Osteoblast (primary cell): ENCODE measurements at regions not wholly inside any gene's neighbourhood (a gene's known extent, or its start where the extent isn't known, plus 50 kb on each side); places are given as distances from the start of the nearest gene placed in this dataset.

Experiments
- DNase-seq: peaks from one replicate; pipeline ENCODE4 v3.0.0; 2011; ENCODE audit warnings: low spot score, mixed read lengths; ENCODE audit not compliant: insufficient read length; ENCODE audit errors: missing footprints
- H2AFZ ChIP-seq: 2 replicates; pipeline ENCODE4 v1.6.0; 2011; ENCODE audit warnings: mild to moderate bottlenecking, low read length
- H3K27ac ChIP-seq: 2 replicates; pipeline ENCODE4 v1.5.1; 2011; ENCODE audit warnings: mild to moderate bottlenecking, low read depth, low read length, moderate library complexity
- H3K27me3 ChIP-seq: 2 replicates; pipeline ENCODE4 v1.6.0; 2012; ENCODE audit warnings: mild to moderate bottlenecking, control low read depth, inconsistent platforms, low read length, moderate library complexity; ENCODE audit not compliant: insufficient read depth
- H3K36me3 ChIP-seq: 2 replicates; pipeline ENCODE4 v1.5.1; 2011; ENCODE audit warnings: mild to moderate bottlenecking, low read length, control low read depth, moderate library complexity; ENCODE audit not compliant: insufficient read depth
- H3K4me1 ChIP-seq: 2 replicates; pipeline ENCODE4 v1.5.1; 2011; ENCODE audit warnings: mild to moderate bottlenecking, low read length, control low read depth, moderate library complexity; ENCODE audit not compliant: insufficient read depth
- H3K4me2 ChIP-seq: 2 replicates; pipeline ENCODE4 v1.6.0; 2011; ENCODE audit warnings: mild to moderate bottlenecking, low read length; ENCODE audit not compliant: insufficient read depth
- H3K4me3 ChIP-seq: fragments of 200-600 bp; sonication (generic); 3 replicates; pipeline ENCODE4 v1.5.1; 2012; ENCODE audit warnings: mild to moderate bottlenecking, low read length, inconsistent platforms; ENCODE audit not compliant: insufficient read depth
- H3K79me2 ChIP-seq: 2 replicates; pipeline ENCODE4 v1.6.0; 2012; ENCODE audit warnings: mild to moderate bottlenecking, low read length, control low read depth, inconsistent platforms; ENCODE audit not compliant: insufficient read depth
- H3K9me3 ChIP-seq: 2 replicates; pipeline ENCODE4 v1.5.1; 2011; ENCODE audit warnings: low read depth, low read length, control low read depth
- H4K20me1 ChIP-seq: 2 replicates; pipeline ENCODE4 v1.6.0; 2012; ENCODE audit warnings: mild to moderate bottlenecking, low read length, control low read depth; ENCODE audit not compliant: insufficient read depth
- CTCF ChIP-seq: IDR thresholded peaks from 2 replicates; pipeline ENCODE4 v1.5.1; 2011; ENCODE audit warnings: mild to moderate bottlenecking, low read depth, low read length, moderate library complexity; ENCODE audit errors: extremely low read depth

DNA sequence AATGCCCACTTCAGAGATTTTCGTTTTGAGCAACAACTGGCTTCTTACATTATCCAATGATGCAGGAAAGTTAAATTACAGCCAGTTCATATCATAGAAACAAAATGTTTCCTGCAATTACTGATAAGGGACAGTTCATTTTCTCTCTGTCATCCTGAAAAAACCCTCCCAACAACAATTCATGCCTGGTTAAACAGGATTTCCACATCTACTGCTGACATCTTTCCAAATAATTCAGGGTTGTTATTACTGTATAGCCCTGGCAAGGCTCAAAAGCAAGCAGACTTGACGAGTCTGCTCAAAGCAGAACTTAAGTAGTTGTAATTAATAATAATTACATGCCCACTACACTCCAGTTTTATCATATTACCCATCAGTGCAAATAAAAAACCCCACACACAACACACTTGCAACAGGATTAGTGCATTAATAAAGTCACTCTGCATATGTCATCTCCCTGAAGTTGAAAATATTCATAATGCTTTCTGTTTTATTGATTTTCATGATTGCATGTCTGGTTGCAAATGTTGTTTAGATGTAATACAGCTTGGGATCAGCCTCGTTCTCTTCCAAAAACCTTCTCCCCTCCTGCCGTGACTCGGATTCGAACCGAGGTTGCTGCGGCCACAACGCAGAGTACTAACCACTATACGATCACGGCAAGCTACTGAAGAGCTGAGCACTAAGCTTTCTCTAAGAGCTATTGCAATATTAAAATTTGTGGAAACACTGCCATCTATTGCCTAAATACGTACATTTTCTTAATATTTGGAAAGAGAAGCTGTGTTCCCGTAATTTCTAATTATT lies 119.6 kb upstream of the NFIB start:
- peak; percentile 39 for TF ChIP-seq CTCF
- H4K20me1 ChIP-seq, result no peaks in the 10 kb centered on the region
- H3K4me3 ChIP-seq, result no peak overlapping the region
- H3K9me3 ChIP-seq, result peaks cover 5% of the 10 kb centered on the region
- peaks cover 56% of the 10 kb centered on the region for H3K27me3 ChIP-seq
- H3K4me2 ChIP-seq, result peak overlapping the region; percentile 65
- no peak overlapping the region for H2AFZ ChIP-seq
- H3K36me3 ChIP-seq, result no peaks in the 10 kb centered on the region
- DNase-seq, result no peak
- H3K4me1 ChIP-seq, result peaks cover 8% of the 10 kb centered on the region
- no peaks in the 10 kb centered on the region for H3K79me2 ChIP-seq
- H3K27ac ChIP-seq, result no peak overlapping the region

DNA sequence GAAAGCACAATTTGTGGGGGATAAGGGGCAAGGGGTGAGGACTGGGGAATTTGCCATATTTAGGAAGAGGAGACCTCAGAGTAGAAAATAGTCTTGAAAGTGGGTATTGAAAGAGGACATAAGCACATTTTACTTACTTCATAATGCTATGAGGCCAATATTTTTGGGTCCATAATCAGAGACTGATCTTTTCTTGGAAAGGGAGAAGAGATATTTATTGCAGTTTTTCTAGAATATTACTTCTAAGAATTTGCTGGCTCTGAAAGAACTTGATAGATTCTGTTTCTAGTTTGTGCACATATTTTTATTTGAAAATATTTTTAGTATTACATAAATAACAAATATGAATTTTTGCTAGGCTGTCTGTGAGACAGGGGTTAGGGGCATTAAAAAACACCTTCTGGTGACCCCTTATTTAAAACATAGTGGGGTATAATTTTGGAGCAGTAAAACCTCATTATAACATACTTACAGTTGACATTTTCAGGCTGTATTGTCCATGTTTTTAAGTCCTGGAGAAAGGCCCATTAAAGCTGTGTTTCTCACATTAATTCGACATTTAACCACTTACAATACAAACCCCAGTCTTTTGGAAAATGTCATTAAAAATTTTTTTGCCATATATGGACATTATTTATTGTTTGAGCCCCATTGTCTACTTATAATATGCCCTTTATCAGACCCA lies 118.9 kb upstream of the NFIB start:
- Histone ChIP-seq H3K9me3 (peaks cover 5% of the 10 kb centered on the region), H3K27me3 (peaks cover 58% of the 10 kb centered on the region), H3K4me2 (no peak overlapping the region), H3K79me2 (no peaks in the 10 kb centered on the region), H3K4me3 (no peak overlapping the region), H4K20me1 (no peaks in the 10 kb centered on the region), H3K27ac (no peak overlapping the region), H3K4me1 (peaks cover 8% of the 10 kb centered on the region), H2AFZ (no peak overlapping the region), H3K36me3 (no peaks in the 10 kb centered on the region)
- no peak for TF ChIP-seq CTCF
- DNase-seq, result no peak

GRCh38 chr9:14428781-14429230 lies 114.9 kb upstream of the NFIB start:
- H3K9me3 ChIP-seq, result peaks cover 5% of the 10 kb centered on the region
- no peak overlapping the region for H3K4me3 ChIP-seq
- H2AFZ ChIP-seq, result no peak overlapping the region
- peaks cover 14% of the 10 kb centered on the region for H3K4me1 ChIP-seq
- H3K27ac ChIP-seq, result no peak overlapping the region
- no peaks in the 10 kb centered on the region for H3K36me3 ChIP-seq
- peak; percentile 85 for DNase-seq
- peaks cover 50% of the 10 kb centered on the region for H3K27me3 ChIP-seq
- TF ChIP-seq CTCF, result peak; percentile 87
- no peaks in the 10 kb centered on the region for H4K20me1 ChIP-seq
- no peak overlapping the region for H3K4me2 ChIP-seq
- H3K79me2 ChIP-seq, result no peaks in the 10 kb centered on the region

DNA sequence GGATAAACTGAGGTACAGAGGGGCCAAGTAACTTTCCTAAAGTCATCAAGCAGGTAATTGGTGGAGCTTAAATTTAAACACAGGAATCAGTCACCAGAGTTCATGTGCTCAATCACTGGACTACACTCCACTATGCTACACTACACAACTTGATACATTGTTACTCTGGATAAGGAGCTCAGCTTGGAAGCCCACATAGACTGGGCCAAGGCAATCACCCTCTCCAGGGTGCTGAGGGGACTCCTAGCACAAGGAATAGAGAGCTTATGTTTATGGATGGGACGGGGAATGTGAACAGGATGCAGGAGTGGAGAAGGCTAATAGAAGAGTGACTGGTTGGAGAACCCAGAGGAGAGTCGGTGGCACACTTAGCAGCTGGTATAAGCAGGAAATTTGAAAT lies 113.5 kb upstream of the NFIB start:
- Histone ChIP-seq H2AFZ (no peak overlapping the region), H3K4me1 (peaks cover 14% of the 10 kb centered on the region), H3K27me3 (peaks cover 41% of the 10 kb centered on the region), H3K9me3 (peaks cover 5% of the 10 kb centered on the region), H4K20me1 (no peaks in the 10 kb centered on the region), H3K79me2 (no peaks in the 10 kb centered on the region), H3K36me3 (no peaks in the 10 kb centered on the region), H3K27ac (no peak overlapping the region), H3K4me3 (no peak overlapping the region), H3K4me2 (no peak overlapping the region)
- TF ChIP-seq CTCF, result no peak
- DNase-seq, result no peak
